ENCODE measurements at regions not wholly inside any gene's neighbourhood (a gene's known extent, or its start where the extent isn't known, plus 50 kb on each side); places are given as distances from the start of the nearest gene placed in this dataset.
"Not testable (repeated sequence)": the region's sequence is repeated elsewhere in the genome, so short reads cannot be mapped to it uniquely, and the experiment has no call there.

DNA sequence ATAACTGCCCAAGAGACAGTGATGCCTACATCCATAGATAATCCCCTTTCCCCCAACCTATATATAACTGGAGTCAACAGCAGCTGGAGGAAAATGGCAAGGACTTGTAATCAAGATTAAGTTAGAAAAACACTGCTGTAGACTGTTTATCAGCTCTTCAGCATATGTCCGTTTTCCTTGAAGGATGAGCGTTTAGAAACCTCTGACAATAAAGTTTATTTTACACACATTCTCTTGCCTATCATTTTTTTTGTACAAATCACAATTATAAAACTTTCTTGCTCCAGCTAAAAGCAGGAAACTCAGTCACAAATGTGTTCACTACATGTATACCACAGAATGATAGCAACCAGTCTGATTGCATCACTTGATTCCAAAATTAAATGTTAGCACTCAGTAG is 50.8 kb downstream of the PPIAL4G start:
- DNase-seq: not testable (repeated sequence)

DNA sequence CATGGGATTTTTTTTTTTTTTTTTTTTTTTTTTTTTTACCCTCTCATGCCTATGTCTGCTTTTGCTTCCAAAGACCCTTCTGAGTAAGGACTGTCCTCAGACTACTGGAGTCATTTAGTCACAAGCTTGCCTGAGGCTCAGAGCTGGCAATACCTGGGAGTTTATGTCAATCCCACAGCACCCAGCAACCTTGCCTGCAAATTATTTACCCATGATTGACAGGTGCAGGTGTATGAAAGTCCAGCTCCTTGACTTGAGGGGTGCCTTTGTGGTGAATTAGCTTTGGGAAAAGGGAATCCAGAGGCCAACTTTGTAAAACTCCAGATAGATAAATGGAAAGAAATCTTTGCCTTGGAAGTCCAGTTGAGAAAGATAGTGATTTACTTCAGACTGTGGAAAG is 53.2 kb downstream of the PPIAL4G start:
- DNase-seq: not testable (repeated sequence)

DNA sequence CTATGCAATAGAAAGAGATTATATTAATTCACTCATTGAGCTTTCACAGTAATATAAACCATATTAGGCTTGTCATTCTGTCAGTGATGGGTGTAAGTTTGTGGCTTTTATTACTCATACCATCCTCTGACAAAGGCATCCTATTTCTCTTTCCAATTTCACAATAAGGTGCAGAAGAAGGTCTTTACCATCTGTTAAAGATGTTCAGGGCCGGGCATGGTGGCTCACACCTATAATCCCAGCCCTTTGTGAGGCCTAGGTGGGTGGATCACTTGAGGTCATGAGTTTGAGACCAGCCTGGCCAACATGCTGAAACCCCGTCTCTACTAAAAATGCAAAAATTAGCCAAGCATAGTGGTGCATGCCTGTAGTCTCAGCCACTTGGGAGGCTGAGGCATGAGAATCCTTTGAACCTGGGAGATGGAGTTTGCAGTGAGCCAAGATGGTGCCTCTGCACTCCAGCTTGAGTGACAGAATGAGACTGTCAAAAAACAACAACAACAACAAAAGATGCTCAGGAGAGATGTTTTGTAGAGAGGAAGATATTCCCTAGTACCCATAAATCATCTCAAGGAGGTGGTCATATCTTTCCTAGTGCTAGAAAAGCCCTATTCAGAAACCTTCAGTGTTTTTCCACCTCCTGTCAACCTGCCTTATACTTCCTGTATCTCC is 56.0 kb downstream of the PPIAL4G start:
- not testable (repeated sequence) for DNase-seq

DNA sequence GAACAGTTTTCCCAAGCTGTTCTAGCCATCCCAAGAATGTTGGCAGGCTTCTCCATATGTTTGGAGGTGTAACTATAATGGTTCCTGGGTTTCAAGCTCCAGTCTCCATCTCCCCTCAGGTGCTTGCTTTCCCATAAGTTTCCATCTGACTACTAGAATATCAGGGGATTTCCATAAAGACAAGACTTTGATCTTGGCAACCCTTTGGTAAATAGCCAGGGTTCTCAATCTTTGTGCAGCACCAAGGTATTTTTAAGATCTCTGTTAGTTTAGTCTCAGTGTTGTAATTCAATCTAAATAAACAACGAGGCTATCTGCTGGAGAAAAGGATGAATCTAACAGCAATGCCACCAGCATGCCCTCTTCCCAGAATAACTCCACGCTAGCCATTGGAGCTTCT is 56.7 kb downstream of the PPIAL4G start:
- not testable (repeated sequence) for DNase-seq

DNA sequence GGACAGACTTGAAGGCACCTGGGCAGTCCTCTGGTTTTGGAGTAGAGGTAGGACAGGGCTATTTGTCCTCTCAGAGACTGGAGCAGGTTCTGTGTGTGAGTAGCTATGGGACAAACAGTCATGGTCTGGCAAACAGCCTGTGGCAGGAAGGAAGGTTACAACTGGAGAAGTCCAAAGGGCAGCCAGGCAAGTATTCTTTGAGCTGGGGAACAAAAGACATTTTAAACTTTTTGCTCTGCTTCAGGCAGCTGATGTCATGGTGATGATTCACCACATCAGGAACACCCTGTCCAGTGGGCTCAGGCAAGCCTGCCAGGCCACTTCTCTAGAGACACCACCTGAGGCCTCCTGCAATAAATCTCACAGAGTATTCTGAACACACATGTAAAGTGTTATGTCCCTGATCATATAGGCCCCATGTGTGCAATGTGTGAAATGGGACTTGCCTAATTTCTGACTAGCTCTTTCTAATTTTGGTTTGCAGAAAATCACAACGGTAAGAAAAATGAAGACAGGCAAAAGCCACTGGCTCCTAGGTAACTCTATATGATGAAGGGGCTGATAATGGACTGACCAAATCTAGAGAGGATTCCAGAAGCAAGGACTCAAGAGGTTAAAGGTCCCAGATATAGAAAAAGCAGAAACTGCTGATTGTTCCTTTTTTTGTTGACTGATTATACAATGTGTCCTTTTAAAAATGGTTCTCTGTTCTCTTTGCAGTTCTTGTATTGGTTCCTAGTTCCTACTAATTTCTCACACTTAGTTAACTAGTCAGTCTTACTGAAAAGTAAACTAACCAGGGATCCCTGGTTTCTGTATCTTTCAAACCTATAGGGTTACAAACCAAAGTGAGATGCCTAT is 58.7 kb downstream of the PPIAL4G start:
- DNase-seq: not testable (repeated sequence)

DNA sequence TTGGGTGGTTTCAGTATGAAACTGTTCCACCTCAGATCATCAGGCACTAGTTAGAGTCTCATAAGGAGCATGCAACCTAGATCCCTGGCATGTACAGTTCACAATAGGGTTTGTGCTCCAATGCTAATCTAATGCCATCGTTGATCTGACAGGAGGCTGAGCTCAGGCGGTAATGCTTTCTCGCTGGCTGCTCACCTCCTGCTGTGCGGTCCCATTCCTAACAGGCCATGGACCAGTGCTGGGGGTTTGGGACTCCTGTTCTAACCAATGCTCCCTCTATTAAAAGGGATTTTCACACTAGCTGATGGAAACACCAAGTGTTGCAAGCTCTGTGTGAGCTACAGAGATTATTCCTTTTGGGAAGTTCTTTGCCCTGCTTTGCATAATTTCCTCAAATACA is 60.2 kb downstream of the PPIAL4G start:
- DNase-seq: not testable (repeated sequence)

DNA sequence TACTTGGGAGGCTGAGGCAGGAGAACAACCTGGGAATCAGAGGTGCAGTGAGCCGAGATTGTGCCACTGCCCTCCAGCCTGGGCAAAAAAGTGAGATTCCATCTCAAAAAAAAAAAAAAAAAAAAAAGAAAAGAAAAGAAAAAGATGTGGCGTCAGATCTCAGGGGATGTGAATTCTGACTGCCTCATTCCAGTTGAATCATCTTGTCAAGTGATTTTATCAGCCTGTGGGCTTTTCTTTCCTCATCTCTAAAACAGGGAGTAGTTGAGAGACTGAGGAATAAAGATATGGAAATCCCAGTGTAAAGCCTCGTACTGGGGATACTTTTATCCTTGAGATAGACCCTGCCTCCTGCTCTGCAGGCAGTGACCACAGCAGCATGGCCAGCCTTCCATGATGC is 65.9 kb downstream of the PPIAL4G start:
- not testable (repeated sequence) for DNase-seq

DNA sequence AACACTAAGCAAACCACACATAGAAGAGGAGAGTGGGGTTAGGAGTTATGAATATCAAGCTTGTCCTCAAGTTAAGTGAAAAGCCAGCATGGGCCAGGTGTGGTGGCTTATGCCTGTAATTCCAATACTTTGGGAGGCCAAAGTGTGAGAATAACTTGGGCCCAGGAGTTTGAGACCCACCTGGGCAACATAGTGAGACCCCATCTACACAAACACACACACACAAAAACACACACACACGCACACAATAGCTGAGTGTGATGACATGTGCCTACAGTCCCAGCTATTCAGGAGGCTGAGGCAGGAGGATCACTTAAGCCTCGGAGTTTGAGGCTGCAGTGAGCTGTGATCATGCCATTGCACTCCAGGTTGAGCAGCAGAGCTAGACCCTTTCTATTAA is 69.7 kb downstream of the PPIAL4G start:
- DNase-seq: not testable (repeated sequence)

DNA sequence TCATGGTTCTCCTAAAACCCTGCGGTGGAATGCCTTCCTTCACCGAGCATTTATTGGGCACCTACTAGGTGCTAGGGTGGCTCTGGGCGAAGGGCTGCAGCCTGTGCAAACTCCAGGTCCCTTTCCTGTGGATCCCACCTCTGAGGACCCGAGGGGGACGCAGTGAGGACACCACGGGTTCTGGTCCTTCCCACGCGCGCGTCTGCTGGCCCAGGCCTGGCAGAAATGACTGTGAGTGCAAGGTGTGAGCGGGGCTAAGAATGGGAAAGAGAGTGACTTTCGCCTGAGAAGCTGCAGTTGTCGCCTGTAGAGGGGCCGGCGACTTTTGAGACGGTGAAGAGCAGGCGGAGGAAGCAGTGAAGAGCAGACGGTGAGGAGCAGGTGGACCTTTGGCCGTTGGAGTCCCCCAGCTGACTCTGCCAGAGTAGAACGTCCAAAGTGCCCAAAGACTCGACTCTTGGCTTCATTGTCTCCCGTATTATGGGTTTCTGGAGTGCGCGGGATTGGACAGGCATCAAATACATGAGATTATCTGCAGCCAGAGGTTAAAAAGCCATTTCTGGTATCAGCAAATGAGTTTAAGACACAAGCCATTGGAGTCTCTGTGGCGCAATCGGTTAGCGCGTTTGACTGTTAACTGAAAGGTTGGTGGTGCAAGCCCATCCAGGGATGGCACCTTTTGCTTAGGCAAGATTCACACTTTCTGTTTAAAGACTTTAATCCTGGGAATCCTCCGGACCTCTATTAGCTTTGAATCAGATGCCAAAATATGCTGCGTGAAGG is 78.1 kb downstream of the PPIAL4G start:
- not testable (repeated sequence) for DNase-seq

DNA sequence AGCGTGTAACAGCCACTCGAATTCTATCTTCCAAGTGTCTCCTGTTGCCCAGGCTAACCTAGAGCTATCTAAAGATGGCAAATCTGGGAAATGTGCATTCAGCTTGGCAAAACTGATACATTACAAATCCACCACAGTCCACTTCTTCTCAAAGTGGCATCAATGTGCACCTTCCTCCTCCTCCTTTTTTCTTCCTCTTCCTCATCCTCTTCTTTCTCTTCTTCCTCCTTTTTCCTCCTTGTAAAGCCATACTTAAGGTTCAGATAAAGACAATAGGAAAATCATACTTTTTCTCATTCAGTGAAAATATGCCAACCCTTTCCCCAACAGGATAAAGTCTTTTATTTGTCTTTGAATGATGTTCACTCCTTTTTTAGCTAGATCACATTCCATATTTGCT is 79.2 kb downstream of the PPIAL4G start:
- DNase-seq: not testable (repeated sequence)

DNA sequence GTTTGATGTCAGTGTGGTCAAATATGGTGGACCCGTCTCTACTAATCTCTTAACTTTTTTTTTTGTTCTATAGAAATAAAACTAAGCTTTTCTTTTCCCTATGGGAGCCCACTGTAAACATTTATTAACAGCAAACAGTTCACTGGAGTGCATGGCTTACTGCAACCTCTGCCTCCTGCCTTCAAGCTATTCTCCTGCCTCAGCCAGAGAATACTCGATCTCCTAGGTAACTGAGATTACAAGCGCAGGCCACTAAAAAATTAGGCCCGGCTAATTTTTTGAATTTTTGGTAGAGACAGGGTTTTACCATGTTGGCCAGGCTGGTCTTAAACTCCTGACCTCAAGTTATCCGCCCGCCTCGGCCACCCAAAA is 80.0 kb downstream of the PPIAL4G start:
- DNase-seq: not testable (repeated sequence)

DNA sequence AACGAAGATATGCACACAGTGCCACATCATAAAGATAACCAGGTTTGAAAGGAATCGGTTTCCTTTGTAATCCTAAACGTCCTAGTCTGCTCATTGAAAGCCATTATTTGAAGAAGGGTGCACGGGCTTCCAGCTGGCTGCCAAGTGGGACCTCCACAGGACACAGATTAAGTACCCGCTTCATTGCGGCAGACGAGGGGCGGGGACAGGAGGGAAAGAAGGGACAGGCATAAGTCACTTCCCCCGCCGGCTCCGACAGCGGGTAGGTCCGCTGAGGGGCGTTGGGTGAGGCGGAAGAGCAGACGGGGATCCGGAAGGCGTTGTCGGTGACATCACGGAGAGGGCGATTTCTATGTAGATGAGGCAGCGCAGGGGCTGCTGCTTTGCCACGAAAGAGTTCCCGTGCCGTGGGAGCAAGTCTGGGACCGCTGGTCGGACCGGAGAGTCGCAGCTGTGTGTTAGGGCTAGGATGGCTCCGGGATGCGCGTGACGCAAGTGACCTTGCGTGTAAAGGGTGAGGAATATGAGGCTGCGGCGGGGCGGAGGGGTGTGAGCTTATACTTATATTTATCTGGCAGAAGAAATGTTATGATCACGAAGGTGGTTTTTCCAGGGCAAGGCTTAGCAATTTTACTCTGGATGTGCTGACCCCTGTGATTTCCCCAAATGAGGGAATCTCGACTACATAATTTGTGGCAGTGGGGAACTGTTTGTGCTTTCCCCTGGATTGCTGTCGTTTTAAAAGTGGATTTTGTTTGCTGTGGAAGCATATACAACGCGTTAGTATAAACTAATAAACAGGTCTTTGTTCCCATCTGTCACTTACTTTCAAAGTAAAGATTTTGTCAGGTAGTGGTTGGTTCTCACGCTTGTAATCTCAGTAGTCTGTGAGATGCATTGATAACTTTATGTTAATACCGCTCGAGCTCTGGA is 80.7 kb downstream of the PPIAL4G start:
- DNase-seq: peak; percentile 85

DNA sequence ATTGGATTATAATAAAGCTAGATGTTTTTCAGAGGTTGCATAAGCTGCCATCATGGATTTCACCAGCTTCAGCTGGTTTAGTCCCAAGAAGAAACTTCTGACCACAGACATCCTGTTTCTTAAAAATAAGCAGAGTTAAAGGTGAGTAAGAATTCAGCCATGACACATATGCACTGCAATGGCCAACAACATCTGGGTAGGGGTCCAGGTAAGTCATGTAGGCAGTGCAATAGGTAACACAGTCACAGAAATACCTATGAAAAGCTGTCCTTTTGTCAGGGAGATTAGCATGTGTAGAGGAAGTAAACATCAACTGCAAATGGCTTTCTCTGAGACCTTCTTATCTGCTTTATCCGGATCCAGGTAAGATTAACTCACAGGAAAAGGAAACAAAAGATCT is 85.6 kb downstream of the PPIAL4G start:
- DNase-seq: not testable (repeated sequence)

DNA sequence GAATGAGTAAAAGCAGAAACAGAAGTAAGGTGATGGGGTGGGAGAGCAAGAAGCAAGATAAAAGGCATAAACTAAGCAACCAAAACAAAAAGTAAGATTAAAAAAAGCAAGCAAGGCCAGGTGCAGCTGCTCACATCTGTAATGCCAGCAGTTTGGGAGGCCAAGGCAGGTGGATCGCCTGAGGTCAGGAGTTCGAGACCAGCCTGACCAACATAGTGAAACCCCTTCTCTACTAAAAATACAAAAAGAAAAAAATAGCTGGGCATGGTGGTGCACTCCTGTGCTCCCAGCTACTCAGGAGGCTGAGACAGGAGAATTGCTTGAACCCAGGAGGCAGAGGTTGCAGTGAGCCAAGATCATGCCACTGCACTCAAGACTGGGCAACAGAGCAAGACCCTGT is 90.6 kb downstream of the PPIAL4G start:
- not testable (repeated sequence) for DNase-seq

DNA sequence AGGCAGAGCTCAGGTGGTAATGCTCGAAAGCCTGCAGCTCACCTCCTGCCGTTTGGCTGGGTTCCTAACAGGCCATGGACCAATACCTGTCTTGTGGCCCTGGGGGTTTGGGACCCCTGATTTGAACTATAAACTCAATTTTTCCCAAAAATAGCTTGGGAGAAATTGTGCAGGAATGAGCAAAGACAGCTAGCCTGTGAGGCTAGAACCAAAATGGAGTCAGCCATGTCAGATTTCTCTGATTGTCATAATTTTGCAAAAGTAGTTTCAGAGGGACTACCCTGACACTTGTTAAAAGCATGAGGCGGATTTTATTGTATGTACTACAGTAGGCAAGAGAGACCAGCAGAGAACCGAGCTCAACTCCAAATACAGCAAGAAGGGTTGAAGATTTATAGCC is 91.8 kb downstream of the PPIAL4G start:
- DNase-seq: not testable (repeated sequence)

DNA sequence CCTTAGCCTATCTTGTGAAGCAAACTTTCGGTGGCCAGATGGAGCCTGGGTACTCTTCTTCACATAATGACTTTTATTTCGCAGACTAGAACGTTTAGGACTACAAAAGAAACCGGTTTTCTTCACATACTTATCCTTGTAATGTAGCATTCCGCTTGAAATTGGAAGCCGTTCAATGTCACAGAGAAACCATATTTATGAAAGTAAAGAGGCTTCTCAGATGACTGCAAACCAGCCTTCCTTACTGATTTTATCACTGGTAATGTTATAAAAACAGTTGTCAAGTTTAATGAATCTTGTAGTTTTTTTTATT is 94.1 kb downstream of the PPIAL4G start:
- DNase-seq: no peak

DNA sequence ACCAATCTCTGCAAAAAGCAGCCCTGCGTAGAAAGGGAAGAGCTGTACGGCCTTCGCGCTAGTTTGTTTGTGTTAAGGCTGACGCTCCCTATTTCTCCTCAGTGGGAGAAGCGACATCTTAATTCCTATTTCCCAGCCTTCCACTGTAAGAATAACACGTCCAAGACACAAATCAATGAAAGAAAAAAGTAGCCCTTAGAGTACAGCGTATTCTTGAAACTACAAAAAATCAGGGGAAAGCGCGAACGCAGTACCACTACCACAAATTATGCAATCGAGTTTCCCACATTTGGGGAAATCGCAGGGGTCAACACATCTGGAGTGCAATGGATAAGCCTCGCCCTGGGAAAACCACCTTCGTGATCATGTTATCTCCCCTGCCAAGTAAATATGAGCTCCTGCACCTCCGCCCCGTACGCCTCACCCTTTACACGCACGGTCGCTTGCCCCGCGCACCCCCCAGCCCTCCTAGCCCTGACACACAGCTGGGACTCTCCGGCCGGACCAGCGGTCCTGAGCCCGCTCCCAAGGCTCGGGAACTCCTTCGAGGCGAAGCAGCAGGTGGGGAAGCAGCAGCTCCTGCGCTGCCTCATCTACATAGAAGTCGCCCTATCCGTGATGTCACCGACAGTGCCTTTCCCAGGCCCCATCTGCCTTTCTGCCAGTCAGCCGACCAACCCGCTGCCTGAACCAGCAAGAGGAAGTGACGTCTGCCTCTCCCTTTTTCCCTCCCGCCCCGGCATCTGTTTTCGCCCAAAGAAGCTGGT is 94.7 kb downstream of the PPIAL4G start:
- DNase-seq: peak; percentile 84

DNA sequence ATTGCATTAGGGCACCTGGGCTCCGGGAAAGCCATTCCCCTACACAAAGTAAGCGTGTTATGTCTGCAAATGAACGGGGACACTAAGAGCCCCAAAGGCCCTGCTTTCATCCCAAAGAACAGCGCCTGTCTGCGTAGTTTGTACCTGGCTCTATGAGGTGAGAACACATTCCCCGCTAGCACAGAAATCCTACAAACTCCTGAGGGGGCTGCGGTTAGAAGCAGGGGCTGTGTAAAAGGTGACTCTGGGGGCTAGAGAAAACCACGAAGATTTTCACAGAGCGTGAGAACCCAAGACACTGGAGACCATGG is 95.2 kb downstream of the PPIAL4G start:
- not testable (repeated sequence) for DNase-seq

DNA sequence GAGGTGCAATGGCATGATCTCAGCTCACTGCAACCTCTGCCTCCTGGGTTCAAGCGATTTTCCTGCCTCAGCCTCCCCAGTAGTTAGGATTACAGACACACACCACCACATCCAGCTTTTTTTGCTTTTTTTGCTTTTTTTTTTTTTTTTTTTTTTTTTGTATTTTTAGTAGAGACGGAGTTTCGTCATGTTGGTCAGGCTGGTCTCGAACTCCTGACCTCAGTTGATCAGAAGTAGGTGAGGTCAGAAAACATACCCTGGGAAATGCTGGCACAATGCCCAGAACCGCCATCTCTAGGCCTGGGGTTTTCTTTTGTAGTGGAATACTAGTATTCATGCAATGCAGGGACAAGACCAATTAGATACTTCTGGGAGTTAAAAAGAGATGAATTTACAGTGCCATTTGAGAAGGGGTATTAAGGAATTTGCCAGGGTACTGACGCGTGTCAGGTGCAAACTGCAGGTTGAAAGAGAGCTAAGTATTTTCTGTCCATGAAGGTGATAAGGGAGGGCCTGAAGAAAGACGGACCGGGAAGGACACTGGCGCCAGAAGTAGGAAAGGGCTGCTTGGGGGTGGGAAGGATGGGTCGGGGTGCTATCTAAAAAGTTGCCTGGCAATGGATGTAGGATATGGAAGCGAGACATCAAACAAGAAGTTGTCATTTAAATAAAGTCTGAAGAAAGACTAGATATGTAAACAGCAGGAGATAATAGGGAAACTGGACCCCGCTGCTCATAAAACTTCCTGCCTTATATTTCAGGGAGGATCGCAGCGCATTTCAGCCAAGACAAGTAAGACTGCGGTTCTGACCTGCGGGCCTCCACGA is 95.8 kb downstream of the PPIAL4G start:
- DNase-seq: not testable (repeated sequence)

DNA sequence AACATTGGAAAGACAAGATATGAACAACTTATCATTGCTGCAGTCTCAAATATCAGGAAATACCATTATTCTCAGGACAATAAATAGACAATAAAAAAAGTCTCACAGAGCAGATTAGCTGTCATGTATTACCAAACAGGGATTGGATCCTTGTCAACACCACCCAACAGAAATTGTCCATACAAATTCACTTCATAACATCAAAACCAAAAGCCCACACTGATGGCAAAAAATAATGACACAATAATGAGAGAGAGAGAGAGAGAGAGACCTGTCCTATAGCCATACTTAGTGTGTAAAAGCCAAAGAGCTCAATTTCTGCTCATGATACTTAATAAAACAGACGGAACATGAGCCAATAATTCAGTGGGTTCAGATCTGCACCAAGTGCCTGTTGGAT is 96.5 kb downstream of the PPIAL4G start:
- DNase-seq: no peak

DNA sequence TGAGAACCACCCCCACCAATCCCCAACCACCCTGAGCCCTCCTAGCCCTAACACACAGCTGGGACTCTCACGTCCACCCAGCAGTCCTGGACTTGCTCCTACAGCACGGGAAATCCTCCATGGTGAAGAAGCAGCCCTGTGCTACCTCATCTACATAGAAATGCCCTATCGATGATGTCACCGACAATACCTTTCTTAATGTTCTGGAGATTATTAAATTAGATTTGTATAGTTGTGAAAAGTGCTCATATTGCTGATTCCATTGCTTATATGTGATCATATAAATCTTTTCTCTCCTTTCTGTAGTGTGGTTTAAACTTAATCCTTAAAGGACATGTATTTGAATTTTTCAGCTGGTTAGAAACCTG is 97.1 kb downstream of the PPIAL4G start:
- not testable (repeated sequence) for DNase-seq
